IMR-90 (cell line): ENCODE measurements at regions not wholly inside any gene's neighbourhood (a gene's known extent, or its start where the extent isn't known, plus 50 kb on each side); places are given as distances from the start of the nearest gene placed in this dataset.

Experiments
- CTCF ChIP-seq: conservative IDR thresholded peaks from 2 replicates; pipeline ENCODE4 v1.5.1; 2012; ENCODE audit warnings: mild to moderate bottlenecking, low read depth, low read length, improper control_type of control experiment
- MXI1 ChIP-seq: IDR thresholded peaks from 2 replicates; pipeline ENCODE4 v1.6.1; 2012; ENCODE audit warnings: low read depth, mild to moderate bottlenecking, low read length, moderate library complexity, borderline replicate concordance

GRCh38 chr20:57064836-57065235 is 201.6 kb downstream of the BMP7 start:
- TF ChIP-seq CTCF (no peak), MXI1 (no peak)
